ENCODE measurements at regions not wholly inside any gene's neighbourhood (a gene's known extent, or its start where the extent isn't known, plus 50 kb on each side); places are given as distances from the start of the nearest gene placed in this dataset.

DNA sequence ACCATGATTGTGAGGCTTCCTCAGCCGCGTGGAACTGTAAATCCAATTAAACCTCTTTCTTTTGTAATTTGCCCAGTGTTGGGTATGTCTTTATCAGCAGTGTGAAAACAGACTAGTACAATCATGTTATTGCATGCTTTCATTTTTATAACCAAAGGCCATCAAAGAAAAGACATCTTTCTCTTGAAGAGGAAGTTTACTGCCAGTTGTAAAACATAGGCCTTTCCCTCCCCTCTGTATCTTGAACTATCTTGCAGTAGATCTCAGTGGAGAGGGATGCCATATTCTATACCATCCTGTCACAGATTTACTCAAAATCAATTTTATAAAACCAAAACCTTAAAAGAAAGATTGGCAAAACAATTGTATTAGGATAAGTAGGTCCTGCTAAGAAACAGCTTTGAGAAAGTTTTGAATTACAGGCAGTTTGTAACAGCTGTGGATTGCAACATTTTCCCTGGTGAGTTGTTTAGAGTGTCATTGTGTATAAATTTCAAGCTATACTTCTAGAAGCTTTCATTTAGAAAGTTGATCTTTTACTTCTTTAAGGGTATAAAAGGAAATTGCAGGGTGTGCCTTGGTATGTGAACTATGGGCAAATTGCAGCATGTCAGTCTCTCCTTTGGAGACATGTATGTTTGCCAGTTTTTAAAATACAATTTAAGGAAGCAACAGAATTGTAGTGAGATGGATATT is 128.0 kb downstream of the ATP23 start:
- no peak for FAIRE-seq
- Histone ChIP-seq H3K36me3 (ENCODE audit: control insufficient read depth, insufficient read depth, low read length) (no peaks in the 10 kb centered on the region), H3K4me3 (ENCODE audit: low read depth, low read length) (no peak overlapping the region), H3K27me3 (ENCODE audit: control insufficient read depth, insufficient read depth, low read length) (no peaks in the 10 kb centered on the region)
- DNase-seq (ENCODE audit: low read depth) = peak; percentile 80
- TF ChIP-seq, protein P1, sequence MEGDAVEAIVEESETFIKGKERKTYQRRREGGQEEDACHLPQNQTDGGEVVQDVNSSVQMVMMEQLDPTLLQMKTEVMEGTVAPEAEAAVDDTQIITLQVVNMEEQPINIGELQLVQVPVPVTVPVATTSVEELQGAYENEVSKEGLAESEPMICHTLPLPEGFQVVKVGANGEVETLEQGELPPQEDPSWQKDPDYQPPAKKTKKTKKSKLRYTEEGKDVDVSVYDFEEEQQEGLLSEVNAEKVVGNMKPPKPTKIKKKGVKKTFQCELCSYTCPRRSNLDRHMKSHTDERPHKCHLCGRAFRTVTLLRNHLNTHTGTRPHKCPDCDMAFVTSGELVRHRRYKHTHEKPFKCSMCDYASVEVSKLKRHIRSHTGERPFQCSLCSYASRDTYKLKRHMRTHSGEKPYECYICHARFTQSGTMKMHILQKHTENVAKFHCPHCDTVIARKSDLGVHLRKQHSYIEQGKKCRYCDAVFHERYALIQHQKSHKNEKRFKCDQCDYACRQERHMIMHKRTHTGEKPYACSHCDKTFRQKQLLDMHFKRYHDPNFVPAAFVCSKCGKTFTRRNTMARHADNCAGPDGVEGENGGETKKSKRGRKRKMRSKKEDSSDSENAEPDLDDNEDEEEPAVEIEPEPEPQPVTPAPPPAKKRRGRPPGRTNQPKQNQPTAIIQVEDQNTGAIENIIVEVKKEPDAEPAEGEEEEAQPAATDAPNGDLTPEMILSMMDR (IDR thresholded peaks at IDR 0.05; ENCODE audit: insufficient read depth, low read length, severe bottlenecking) = no peak

DNA sequence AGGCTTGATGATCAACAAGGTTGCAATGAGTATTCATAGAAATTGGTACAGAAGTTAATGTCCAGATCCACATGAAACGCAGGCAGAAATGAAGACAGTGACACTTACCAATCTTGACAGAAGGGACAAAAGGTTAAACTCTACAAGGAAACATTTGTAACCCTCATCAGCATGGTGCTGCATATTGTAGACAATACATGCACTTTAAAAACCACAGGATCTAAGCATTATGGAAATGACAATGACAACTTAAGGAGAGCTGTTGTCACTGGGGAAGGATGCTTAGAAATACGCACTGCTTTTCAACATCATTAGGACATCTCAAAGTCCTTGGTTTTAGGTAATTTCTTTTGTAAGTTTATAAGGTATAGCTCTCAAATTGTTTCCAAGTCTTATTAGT is 130.6 kb downstream of the ATP23 start:
- no peaks in the 10 kb centered on the region for H3K36me3 ChIP-seq (ENCODE audit: control insufficient read depth, insufficient read depth, low read length)
- TF ChIP-seq, protein P1 (IDR thresholded peaks at IDR 0.05; ENCODE audit: insufficient read depth, low read length, severe bottlenecking) = no peak
- H3K27me3 ChIP-seq (ENCODE audit: control insufficient read depth, insufficient read depth, low read length) = no peaks in the 10 kb centered on the region
- DNase-seq (ENCODE audit: low read depth) = no peak
- H3K4me3 ChIP-seq (ENCODE audit: low read depth, low read length) = no peak overlapping the region
- FAIRE-seq = no peak

DNA sequence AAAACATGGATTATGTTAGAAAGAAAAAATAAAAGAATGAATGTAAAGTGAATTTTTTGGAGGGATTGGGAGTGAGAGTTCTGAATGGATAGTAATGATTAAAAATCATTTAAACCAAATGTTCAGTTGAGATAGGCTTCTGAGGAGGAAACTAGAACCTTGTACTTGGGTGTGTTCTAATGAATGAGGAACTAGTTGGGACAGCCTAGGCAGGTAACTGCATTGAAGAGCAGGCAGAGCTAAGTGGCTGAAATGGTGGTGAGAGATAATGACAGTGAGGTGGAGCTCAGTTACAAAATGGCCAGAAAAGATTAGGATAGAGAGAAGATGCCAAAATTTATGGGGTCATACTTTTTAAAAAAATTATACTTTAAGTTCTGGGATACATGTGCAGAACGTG is 132.9 kb downstream of the ATP23 start:
- DNase-seq (ENCODE audit: low read depth) (no peak), FAIRE-seq (no peak)
- H3K27me3 ChIP-seq (ENCODE audit: control insufficient read depth, insufficient read depth, low read length) = no peaks in the 10 kb centered on the region
- TF ChIP-seq, protein P1 (IDR thresholded peaks at IDR 0.05; ENCODE audit: insufficient read depth, low read length, severe bottlenecking) = no peak
- no peaks in the 10 kb centered on the region for H3K36me3 ChIP-seq (ENCODE audit: control insufficient read depth, insufficient read depth, low read length)
- no peak overlapping the region for H3K4me3 ChIP-seq (ENCODE audit: low read depth, low read length)

DNA sequence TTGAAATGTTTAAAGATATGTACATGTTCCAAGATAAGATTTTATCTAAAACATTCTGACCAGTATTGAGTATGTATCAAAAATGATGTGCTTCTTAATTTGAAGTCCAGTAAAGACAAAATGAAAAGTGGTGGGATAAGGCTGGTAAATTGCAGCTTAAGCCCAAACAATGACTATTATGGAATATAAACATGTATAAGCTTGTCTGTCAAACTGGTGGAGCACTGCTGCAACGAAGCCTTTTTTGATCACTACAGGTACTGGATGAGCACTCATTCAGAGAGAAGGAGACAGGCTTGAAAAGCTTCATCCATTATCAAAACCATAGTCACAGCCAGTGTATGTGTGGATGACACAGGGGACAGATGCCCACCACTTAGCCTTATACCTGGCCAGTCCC is 138.4 kb downstream of the ATP23 start:
- H3K4me3 ChIP-seq (ENCODE audit: low read depth, low read length) = no peak overlapping the region
- no peaks in the 10 kb centered on the region for H3K36me3 ChIP-seq (ENCODE audit: control insufficient read depth, insufficient read depth, low read length)
- TF ChIP-seq, protein P1 (IDR thresholded peaks at IDR 0.05; ENCODE audit: insufficient read depth, low read length, severe bottlenecking) = no peak
- no peaks in the 10 kb centered on the region for H3K27me3 ChIP-seq (ENCODE audit: control insufficient read depth, insufficient read depth, low read length)
- DNase-seq (ENCODE audit: low read depth) = peak; percentile 59
- no peak for FAIRE-seq

DNA sequence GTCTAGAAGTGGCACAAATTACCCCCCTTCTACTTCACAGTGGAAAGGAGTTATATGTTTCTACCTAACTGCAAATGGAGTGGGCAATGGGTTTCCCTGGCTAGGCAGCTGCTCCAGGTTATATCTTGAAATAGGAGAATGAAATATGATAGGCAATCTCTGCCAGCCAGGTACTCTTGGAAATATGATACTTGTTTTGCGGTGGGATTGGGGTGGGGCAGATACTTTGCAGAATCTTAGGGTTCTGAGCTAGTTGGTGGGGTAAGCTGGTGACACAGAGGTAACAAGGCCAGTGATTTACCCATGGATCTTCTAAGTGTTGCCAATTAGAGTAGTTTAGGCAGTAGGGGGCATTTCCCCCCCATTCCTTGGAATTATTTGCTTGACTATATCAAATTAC is 140.1 kb downstream of the ATP23 start:
- Histone ChIP-seq H3K36me3 (ENCODE audit: control insufficient read depth, insufficient read depth, low read length) (no peaks in the 10 kb centered on the region), H3K27me3 (ENCODE audit: control insufficient read depth, insufficient read depth, low read length) (peaks cover 1% of the 10 kb centered on the region), H3K4me3 (ENCODE audit: low read depth, low read length) (no peak overlapping the region)
- DNase-seq (ENCODE audit: low read depth) (peak; percentile 48), FAIRE-seq (no peak)
- TF ChIP-seq, protein P1 (IDR thresholded peaks at IDR 0.05; ENCODE audit: insufficient read depth, low read length, severe bottlenecking) = no peak

DNA sequence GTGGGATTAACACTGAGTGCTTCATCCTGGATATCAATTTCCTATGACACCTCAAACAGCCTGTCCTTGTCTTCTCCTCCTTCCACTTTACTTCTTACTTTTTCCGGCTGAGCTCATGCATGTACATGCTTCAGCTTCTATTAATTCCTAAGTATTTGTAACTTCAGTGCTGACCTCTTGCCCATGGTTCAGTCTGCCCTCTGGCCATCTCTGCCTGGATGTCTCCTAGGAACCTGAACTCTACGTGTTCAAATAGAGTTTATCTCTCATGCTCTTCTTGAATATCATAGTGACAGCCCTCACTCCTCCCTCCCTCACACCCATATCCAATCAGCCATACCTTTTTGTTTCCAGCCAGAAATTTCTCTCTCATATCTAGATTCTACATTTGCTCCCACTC is 141.6 kb downstream of the ATP23 start:
- Histone ChIP-seq H3K27me3 (ENCODE audit: control insufficient read depth, insufficient read depth, low read length) (peaks cover 1% of the 10 kb centered on the region), H3K4me3 (ENCODE audit: low read depth, low read length) (no peak overlapping the region), H3K36me3 (ENCODE audit: control insufficient read depth, insufficient read depth, low read length) (no peaks in the 10 kb centered on the region)
- FAIRE-seq = no peak
- TF ChIP-seq, protein P1 (IDR thresholded peaks at IDR 0.05; ENCODE audit: insufficient read depth, low read length, severe bottlenecking) = no peak
- no peak for DNase-seq (ENCODE audit: low read depth)

Measured in bronchial epithelial cell (primary cell).